ENCODE measurements at regions not wholly inside any gene's neighbourhood (a gene's known extent, or its start where the extent isn't known, plus 50 kb on each side); places are given as distances from the start of the nearest gene placed in this dataset.

DNA sequence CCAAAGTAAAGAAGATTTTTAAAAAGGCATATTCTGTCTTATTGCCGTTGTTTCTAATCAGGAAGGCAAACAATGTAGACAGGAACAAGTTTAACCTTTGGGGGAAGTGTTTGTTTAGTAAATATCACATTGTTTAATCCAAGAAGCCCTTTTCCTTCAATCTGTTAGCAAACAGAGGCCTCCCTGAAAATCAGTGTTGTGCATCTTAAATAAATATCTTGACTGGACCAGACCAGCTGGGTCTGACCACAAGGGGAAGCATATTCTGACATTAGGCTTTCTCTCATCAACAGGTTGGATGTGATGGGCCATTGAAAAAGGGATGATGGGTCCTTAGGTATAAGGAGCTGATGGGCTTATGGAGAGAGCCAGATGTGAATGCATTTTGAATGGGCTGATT lies 81.8 kb upstream of the SGIP1 start:
- no peak overlapping the region for H3K9ac ChIP-seq (ENCODE audit: extremely low read depth, insufficient read length, low read length)

More for the DNA sequence above, 81.8 kb upstream of the SGIP1 start:
- Histone ChIP-seq H3K23ac (ENCODE audit: insufficient read length, low read depth, low read length) (no peak overlapping the region), H3K27ac (ENCODE audit: insufficient read length, low read depth, low read length) (no peak overlapping the region), H2BK5ac (ENCODE audit: insufficient read length, low read length) (no peak overlapping the region), H3K79me2 (ENCODE audit: insufficient read depth, low read length) (no peaks in the 10 kb centered on the region), H3K14ac (ENCODE audit: insufficient read depth, low read length) (no peak overlapping the region), H3K9me3 (ENCODE audit: control insufficient read depth, low read depth, low read length) (no peaks in the 10 kb centered on the region), H3K4me1 (ENCODE audit: insufficient read depth, low read length) (no peaks in the 10 kb centered on the region), H3T11ph (ENCODE audit: low read length) (no peak overlapping the region), H2BK12ac (ENCODE audit: insufficient read length, low read depth, low read length) (no peak overlapping the region), H2BK15ac (ENCODE audit: low read depth, low read length) (no peak overlapping the region), H2AK5ac (ENCODE audit: insufficient read length, low read length) (no peak overlapping the region), H3K23me2 (ENCODE audit: insufficient read length, low read depth, low read length, poor library complexity, severe bottlenecking) (no peaks in the 10 kb centered on the region), H3K18ac (ENCODE audit: insufficient read length, low read depth, low read length) (no peak overlapping the region), H4K20me1 (ENCODE audit: control insufficient read depth, insufficient read depth, insufficient read length) (no peaks in the 10 kb centered on the region), H2BK120ac (ENCODE audit: low read depth, low read length, poor library complexity, severe bottlenecking) (no peak overlapping the region), H2BK20ac (ENCODE audit: low read depth, low read length, poor library complexity, severe bottlenecking) (no peak overlapping the region), H3K56ac (ENCODE audit: insufficient read length, low read depth, low read length) (no peak overlapping the region), H4K5ac (ENCODE audit: insufficient read length, low read depth, low read length) (no peak overlapping the region), H4K91ac (ENCODE audit: insufficient read length, low read depth, low read length) (no peak overlapping the region), H3K4me2 (ENCODE audit: insufficient read depth, insufficient read length, low read length) (no peak overlapping the region), H2AFZ (ENCODE audit: low read length) (no peak overlapping the region), H3K79me1 (ENCODE audit: insufficient read depth, low read depth, low read length, poor library complexity, severe bottlenecking) (no peaks in the 10 kb centered on the region), H3K27me3 (ENCODE audit: insufficient read depth, low read length) (no peaks in the 10 kb centered on the region), H4K8ac (replicated peaks; ENCODE audit: insufficient read length, low read depth, low read length) (no peak overlapping the region), H3K4ac (ENCODE audit: low read depth, low read length) (no peak overlapping the region)
- Mint-ChIP-seq H3K36me3 (ENCODE audit: insufficient read depth in 1 of 3, low read depth in 3 of 3) (no peaks in the 10 kb centered on the region), H3K27ac (no peak overlapping the region), H3K4me3 (no peak overlapping the region), H3K9me3 (no peaks in the 10 kb centered on the region), H3K4me1 (no peaks in the 10 kb centered on the region), H3K27me3 (ENCODE audit: low read depth) (no peaks in the 10 kb centered on the region; the same call in 1 of the 2 replicates)
- no CpG with 5 or more reads among the region's 1 CpG for WGBS (ENCODE audit: extremely low coverage, insufficient read length, low lambda C conversion rate)
- no peak for DNase-seq
- TF ChIP-seq, protein P1, sequence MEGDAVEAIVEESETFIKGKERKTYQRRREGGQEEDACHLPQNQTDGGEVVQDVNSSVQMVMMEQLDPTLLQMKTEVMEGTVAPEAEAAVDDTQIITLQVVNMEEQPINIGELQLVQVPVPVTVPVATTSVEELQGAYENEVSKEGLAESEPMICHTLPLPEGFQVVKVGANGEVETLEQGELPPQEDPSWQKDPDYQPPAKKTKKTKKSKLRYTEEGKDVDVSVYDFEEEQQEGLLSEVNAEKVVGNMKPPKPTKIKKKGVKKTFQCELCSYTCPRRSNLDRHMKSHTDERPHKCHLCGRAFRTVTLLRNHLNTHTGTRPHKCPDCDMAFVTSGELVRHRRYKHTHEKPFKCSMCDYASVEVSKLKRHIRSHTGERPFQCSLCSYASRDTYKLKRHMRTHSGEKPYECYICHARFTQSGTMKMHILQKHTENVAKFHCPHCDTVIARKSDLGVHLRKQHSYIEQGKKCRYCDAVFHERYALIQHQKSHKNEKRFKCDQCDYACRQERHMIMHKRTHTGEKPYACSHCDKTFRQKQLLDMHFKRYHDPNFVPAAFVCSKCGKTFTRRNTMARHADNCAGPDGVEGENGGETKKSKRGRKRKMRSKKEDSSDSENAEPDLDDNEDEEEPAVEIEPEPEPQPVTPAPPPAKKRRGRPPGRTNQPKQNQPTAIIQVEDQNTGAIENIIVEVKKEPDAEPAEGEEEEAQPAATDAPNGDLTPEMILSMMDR (conservative IDR thresholded peaks at IDR 0.05): peak; percentile 22; the same call in 1 of the 3 replicates

All from H9 (cell line).